Spleen (tissue), 11 donors: ENCODE measurements at regions not wholly inside any gene's neighbourhood (a gene's known extent, or its start where the extent isn't known, plus 50 kb on each side); places are given as distances from the start of the nearest gene placed in this dataset.

Experiments
- DNase-seq: peaks from one replicate; pipeline ENCODE4 v3.0.0-alpha.2; 2020
- H3K27ac ChIP-seq, 8 donors: fragments of 200-600 bp; sonication (generic) in 7 of 8; 1 replicate in 4 of 8; 2 replicates in 4 of 8; pipeline versions ENCODE4 v1.5.0 to v1.8.0; 2016 to 2021; ENCODE audit warnings: inconsistent platforms in 4 of 8, mild to moderate bottlenecking in 4 of 8, moderate library complexity in 1 of 8
- H3K27me3 ChIP-seq, 7 donors: fragments of 200-600 bp; sonication (generic) in 6 of 7; replicated peaks in 1 of 7; 1 replicate in 4 of 7; 2 replicates in 3 of 7; pipeline versions ENCODE4 v1.5.0 to v1.8.0; 2016 to 2021; ENCODE audit warnings: inconsistent platforms in 3 of 7, mild to moderate bottlenecking in 1 of 7
- H3K36me3 ChIP-seq, 6 donors: fragments of 200-600 bp; sonication (generic) in 5 of 6; 1 replicate in 4 of 6; 2 replicates in 2 of 6; pipeline versions ENCODE4 v1.5.0 to v1.8.0; 2016 to 2021; ENCODE audit warnings: inconsistent platforms in 2 of 6
- H3K4me1 ChIP-seq, 6 donors: fragments of 200-600 bp; sonication (generic) in 5 of 6; 1 replicate in 3 of 6; 2 replicates in 3 of 6; pipeline versions ENCODE4 v1.5.0 to v1.8.0; 2016 to 2021; ENCODE audit warnings: inconsistent platforms in 3 of 6
- H3K4me3 ChIP-seq, 8 donors: fragments of 200-600 bp; sonication (generic) in 7 of 8; 1 replicate in 4 of 8; 2 replicates in 4 of 8; pipeline versions ENCODE4 v1.5.0 to v1.8.0; 2016 to 2021; ENCODE audit warnings: inconsistent platforms in 4 of 8, mild to moderate bottlenecking in 4 of 8, moderate library complexity in 2 of 8
- H3K9me3 ChIP-seq, 8 donors: fragments of 200-600 bp; sonication (generic) in 7 of 8; 1 replicate in 4 of 8; 2 replicates in 4 of 8; pipeline versions ENCODE4 v1.5.0 to v1.8.0; 2016 to 2021; ENCODE audit warnings: inconsistent platforms in 4 of 8
- CTCF ChIP-seq, 11 experiments: fragments of 200-600 bp in 7 of 11; fragments of 450-650 bp in 4 of 11; sonication (generic) in 4 of 11; IDR thresholded peaks in 8 of 11; conservative IDR thresholded peaks in 3 of 11; 1 replicate in 7 of 11; 2 replicates in 4 of 11; pipeline versions ENCODE4 v1.4.0 to v1.8.0; 2016 to 2021; ENCODE audit warnings: antibody characterized with exemption in 11 of 11, inconsistent platforms in 4 of 11, mild to moderate bottlenecking in 1 of 11
- POLR2A ChIP-seq, 3 donors: fragments of 450-650 bp; IDR thresholded peaks; one replicate each; pipeline ENCODE4 v1.5.1; 2017; ENCODE audit warnings: antibody characterized with exemption in 3 of 3, mild to moderate bottlenecking in 1 of 3
- POLR2AphosphoS5 ChIP-seq, 3 donors: sonication (generic); formaldehyde crosslinking; IDR thresholded peaks; one replicate each; pipeline ENCODE4 v1.5.1; 2017; ENCODE audit warnings: antibody characterized with exemption in 3 of 3
- WGBS, 5 donors: extraction: QIAGEN DNeasy Blood & Tissue Kit in 3 of 5; methylation state at CpG; one replicate each; pipeline versions ENCODE4 v1.1.5 to v1.1.7; 2013 to 2018; 5-methylcytosine and 5-hydroxymethylcytosine counted together
- intact Hi-C: fragments of 100-400 bp; cut with DNase I; formaldehyde crosslinking; loops from one replicate; pipeline ENCODE4 v1.15.0; 2023; ENCODE audit warnings: low total_unique reads
- donor health status: healthy with polysubstance abuse.
- donor health status: DM: no; HTN: no; CAD: no; lungs with moderate emphysema.
- donor health status: DM: no; HTN: no; CAD: no.
- donor health status: Bipolar disorder and iron deficiency.
- donor health status: healthy.
- donor health status: DM: no; HTN: no; CAD: no.
- donor health status: DM: yes; HTN: yes; CAD: no.

GRCh38 chr9:1327467-1327866, 277.3 kb downstream of the DMRT2 start:
- Histone ChIP-seq H3K36me3 (no peaks in the 10 kb centered on the region), H3K4me3 (no peak overlapping the region), H3K27me3 (no peaks in the 10 kb centered on the region), H3K4me1 (no peaks in the 10 kb centered on the region), H3K9me3 (no peaks in the 10 kb centered on the region), H3K27ac (no peak overlapping the region)
- TF ChIP-seq CTCF (IDR thresholded peaks at IDR 0.05 in 8 of 11, conservative IDR thresholded peaks at IDR 0.05 in 3 of 11) (no peak), POLR2A (IDR thresholded peaks at IDR 0.05) (no peak), POLR2AphosphoS5 (IDR thresholded peaks at IDR 0.05) (no peak)
- no peak for DNase-seq
- WGBS, 5 donors = 64 to 77% (median 69%) methylated on average over 3 of the region's 3 CpGs
- intact Hi-C loops = no loop called here

GRCh38 chr9:1328341-1328740, 278.2 kb downstream of the DMRT2 start:
- Histone ChIP-seq H3K4me1 (no peaks in the 10 kb centered on the region), H3K9me3 (no peaks in the 10 kb centered on the region), H3K27me3 (no peaks in the 10 kb centered on the region), H3K4me3 (no peak overlapping the region), H3K36me3 (no peaks in the 10 kb centered on the region), H3K27ac (no peak overlapping the region)
- intact Hi-C loops = no loop called here
- TF ChIP-seq POLR2AphosphoS5 (IDR thresholded peaks at IDR 0.05) = no peak
- TF ChIP-seq POLR2A (IDR thresholded peaks at IDR 0.05) = no peak
- TF ChIP-seq CTCF (IDR thresholded peaks at IDR 0.05 in 8 of 11, conservative IDR thresholded peaks at IDR 0.05 in 3 of 11) = no peak
- 72 to 86% (median 85%) methylated on average over 4 of the region's 4 CpGs for WGBS, 5 donors
- no peak for DNase-seq

- H3K4me3 ChIP-seq = no peak overlapping the region
- TF ChIP-seq POLR2A (IDR thresholded peaks at IDR 0.05) = no peak
- no peak for TF ChIP-seq POLR2AphosphoS5 (IDR thresholded peaks at IDR 0.05)
- no peak for TF ChIP-seq CTCF (IDR thresholded peaks at IDR 0.05 in 8 of 11, conservative IDR thresholded peaks at IDR 0.05 in 3 of 11)
- H3K9me3 ChIP-seq = no peaks in the 10 kb centered on the region
- intact Hi-C loops = no loop called here
- H3K36me3 ChIP-seq = no peaks in the 10 kb centered on the region
- no peaks in the 10 kb centered on the region for H3K27me3 ChIP-seq
- H3K27ac ChIP-seq = no peak overlapping the region
- no peak for DNase-seq
- H3K4me1 ChIP-seq = no peaks in the 10 kb centered on the region
These were observed 281.4 kb downstream of the DMRT2 start for GRCh38 chr9:1331546-1332038.

- H3K27ac ChIP-seq = no peak overlapping the region
- intact Hi-C loops = no loop called here
- no peaks in the 10 kb centered on the region for H3K27me3 ChIP-seq
- DNase-seq = no peak
- H3K4me1 ChIP-seq = no peaks in the 10 kb centered on the region
- no peaks in the 10 kb centered on the region for H3K9me3 ChIP-seq
- TF ChIP-seq CTCF (IDR thresholded peaks at IDR 0.05 in 8 of 11, conservative IDR thresholded peaks at IDR 0.05 in 3 of 11) = no peak
- TF ChIP-seq POLR2AphosphoS5 (IDR thresholded peaks at IDR 0.05) = no peak
- TF ChIP-seq POLR2A (IDR thresholded peaks at IDR 0.05) = no peak
- no peaks in the 10 kb centered on the region for H3K36me3 ChIP-seq
- WGBS, 5 donors = 64 to 82% (median 71%) methylated on average over 3 of the region's 3 CpGs
- H3K4me3 ChIP-seq = no peak overlapping the region
These were observed 282.0 kb downstream of the DMRT2 start for GRCh38 chr9:1332156-1332555.
